GM23338 (cell line): ENCODE measurements at regions not wholly inside any gene's neighbourhood (a gene's known extent, or its start where the extent isn't known, plus 50 kb on each side); places are given as distances from the start of the nearest gene placed in this dataset.
"Not testable (repeated sequence)": the region's sequence is repeated elsewhere in the genome, so short reads cannot be mapped to it uniquely, and the experiment has no call there.

ENCODE experiments used
- EZH2 ChIP-seq: fragments of 200-600 bp; sonication (generic); IDR thresholded peaks from one replicate; pipeline ENCODE4 v1.8.0; 2017; ENCODE audit warnings: antibody characterized with exemption, mild to moderate bottlenecking, low read depth; ENCODE audit not compliant: unreplicated experiment
- EZH2phosphoT487 ChIP-seq: fragments of 200-600 bp; sonication (generic); IDR thresholded peaks from one replicate; pipeline ENCODE4 v1.8.1; 2018; ENCODE audit warnings: antibody characterized with exemption; ENCODE audit not compliant: unreplicated experiment
- POLR2AphosphoS5 ChIP-seq: IDR thresholded peaks from 2 replicates; pipeline ENCODE4 v1.6.1; 2016; ENCODE audit warnings: antibody characterized with exemption, low read depth
- STAT1 ChIP-seq: IDR thresholded peaks from one replicate; pipeline ENCODE4 v1.6.1; 2016; ENCODE audit warnings: antibody characterized with exemption; ENCODE audit not compliant: unreplicated experiment
- TF ChIP-seq, protein P1 (sequence below), 2 experiments: fragments of 200-600 bp in 1 of 2; sonication (generic) in 1 of 2; conservative IDR thresholded peaks; 2 replicates each; pipeline versions ENCODE4 v1.5.1 to v1.6.1; 2016 to 2017; ENCODE audit warnings: antibody characterized with exemption in 2 of 2, low read depth in 2 of 2, mild to moderate bottlenecking in 2 of 2, moderate library complexity in 1 of 2

DNA sequence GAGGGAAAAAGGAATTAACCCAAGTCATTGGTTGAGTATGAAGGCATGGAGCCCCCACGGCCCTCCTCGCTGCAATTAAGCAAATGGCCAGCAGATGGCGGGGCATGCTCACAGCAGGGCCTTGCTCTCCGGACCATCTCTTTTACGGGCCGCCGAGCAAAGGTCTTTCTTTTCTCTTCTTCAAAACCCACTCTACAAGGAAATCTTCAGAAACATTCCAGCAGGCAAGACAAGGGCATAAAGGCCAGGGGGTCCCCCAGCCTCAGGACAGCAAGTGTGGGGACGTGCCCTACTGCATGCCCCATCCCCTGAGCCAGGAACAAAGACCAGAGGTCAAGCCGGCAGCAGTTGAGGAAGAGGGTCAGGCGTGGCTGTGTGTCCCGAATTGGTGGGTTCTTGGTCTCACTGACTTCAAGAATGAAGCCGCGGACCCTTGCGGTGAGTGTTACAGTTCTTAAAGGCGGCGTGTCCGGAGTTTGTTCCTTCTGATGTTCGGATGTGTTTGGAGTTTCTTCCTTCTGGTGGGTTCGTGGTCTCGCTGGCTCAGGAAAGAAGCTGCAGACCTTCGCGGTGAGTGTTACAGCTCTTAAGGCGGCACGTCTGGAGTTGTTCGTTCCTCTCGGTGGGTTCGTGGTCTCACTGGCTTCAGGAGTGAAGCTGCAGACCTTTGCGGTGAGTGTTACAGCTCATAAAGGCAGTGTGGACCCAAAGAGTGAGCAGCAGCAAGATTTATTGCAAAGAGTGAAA lies 59.6 kb upstream of the TOP1 start:
- TF ChIP-seq, protein P1, sequence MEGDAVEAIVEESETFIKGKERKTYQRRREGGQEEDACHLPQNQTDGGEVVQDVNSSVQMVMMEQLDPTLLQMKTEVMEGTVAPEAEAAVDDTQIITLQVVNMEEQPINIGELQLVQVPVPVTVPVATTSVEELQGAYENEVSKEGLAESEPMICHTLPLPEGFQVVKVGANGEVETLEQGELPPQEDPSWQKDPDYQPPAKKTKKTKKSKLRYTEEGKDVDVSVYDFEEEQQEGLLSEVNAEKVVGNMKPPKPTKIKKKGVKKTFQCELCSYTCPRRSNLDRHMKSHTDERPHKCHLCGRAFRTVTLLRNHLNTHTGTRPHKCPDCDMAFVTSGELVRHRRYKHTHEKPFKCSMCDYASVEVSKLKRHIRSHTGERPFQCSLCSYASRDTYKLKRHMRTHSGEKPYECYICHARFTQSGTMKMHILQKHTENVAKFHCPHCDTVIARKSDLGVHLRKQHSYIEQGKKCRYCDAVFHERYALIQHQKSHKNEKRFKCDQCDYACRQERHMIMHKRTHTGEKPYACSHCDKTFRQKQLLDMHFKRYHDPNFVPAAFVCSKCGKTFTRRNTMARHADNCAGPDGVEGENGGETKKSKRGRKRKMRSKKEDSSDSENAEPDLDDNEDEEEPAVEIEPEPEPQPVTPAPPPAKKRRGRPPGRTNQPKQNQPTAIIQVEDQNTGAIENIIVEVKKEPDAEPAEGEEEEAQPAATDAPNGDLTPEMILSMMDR (conservative IDR thresholded peaks at IDR 0.05; ENCODE audit: low read depth in 2 of 2), result peak; percentile 94 to 96
- not testable (repeated sequence) for TF ChIP-seq POLR2AphosphoS5, STAT1, EZH2phosphoT487, EZH2
